Endodermal cell (in vitro differentiated cells): ENCODE measurements at regions not wholly inside any gene's neighbourhood (a gene's known extent, or its start where the extent isn't known, plus 50 kb on each side); places are given as distances from the start of the nearest gene placed in this dataset.

Experiments
- DNase-seq: peaks from one replicate; pipeline ENCODE4 v3.0.0-alpha.2; 2017
- H3K27ac ChIP-seq: 2 replicates; pipeline ENCODE4 v1.5.1; 2013; ENCODE audit warnings: mild to moderate bottlenecking, low read depth, low read length, moderate library complexity
- H3K27me3 ChIP-seq: 2 replicates; pipeline ENCODE4 v1.6.1; 2013; ENCODE audit warnings: mild to moderate bottlenecking, low read length, moderate library complexity; ENCODE audit not compliant: insufficient read depth, control insufficient read depth, poor library complexity, severe bottlenecking
- H3K36me3 ChIP-seq: 2 replicates; pipeline ENCODE4 v1.7.0; 2013; ENCODE audit warnings: mild to moderate bottlenecking, low read length, moderate library complexity; ENCODE audit not compliant: control insufficient read depth, insufficient read depth
- H3K4me1 ChIP-seq: one replicate; pipeline ENCODE4 v1.7.0; 2013; ENCODE audit warnings: low read length; ENCODE audit not compliant: control insufficient read depth, insufficient read depth
- H3K4me3 ChIP-seq: 2 replicates; pipeline ENCODE4 v1.5.1; 2013; ENCODE audit warnings: mild to moderate bottlenecking, low read length, moderate library complexity
- H3K9ac ChIP-seq: 2 replicates; pipeline ENCODE4 v1.6.1; 2013; ENCODE audit warnings: mild to moderate bottlenecking, low read length, moderate library complexity; ENCODE audit not compliant: poor library complexity, severe bottlenecking; ENCODE audit errors: extremely low read depth
- H3K9me3 ChIP-seq: 2 replicates; pipeline ENCODE4 v1.6.1; 2013; ENCODE audit warnings: mild to moderate bottlenecking, low read length, moderate library complexity; ENCODE audit not compliant: control insufficient read depth
- H3K27ac Mint-ChIP-seq: 2 replicates; pipeline ENCODE4 v1.8.0; 2020; ENCODE audit warnings: mixed read lengths
- H3K27me3 Mint-ChIP-seq: 2 replicates; pipeline ENCODE4 v1.8.0; 2021; ENCODE audit warnings: mild to moderate bottlenecking, mixed read lengths; ENCODE audit not compliant: insufficient read depth
- H3K36me3 Mint-ChIP-seq: 2 replicates; pipeline ENCODE4 v1.8.0; 2020; ENCODE audit warnings: low read depth, mixed read lengths
- H3K4me1 Mint-ChIP-seq: 2 replicates; pipeline ENCODE4 v1.8.0; 2020; ENCODE audit warnings: mixed read lengths
- H3K4me3 Mint-ChIP-seq: 2 replicates; pipeline ENCODE4 v1.8.0; 2020; ENCODE audit warnings: mild to moderate bottlenecking, moderate library complexity, mixed read lengths
- H3K9me3 Mint-ChIP-seq: 2 replicates; pipeline ENCODE4 v1.8.0; 2020; ENCODE audit warnings: mild to moderate bottlenecking, mixed read lengths
- WGBS, 2 experiments: methylation state at CpG; one replicate each; pipeline versions ENCODE4 v1.1.5 to v1.1.7; 2013; ENCODE audit warnings: missing lambda C conversion rate in 2 of 2, mixed read lengths in 1 of 2; ENCODE audit not compliant: insufficient coverage in 1 of 2, insufficient read length in 1 of 2; 5-methylcytosine and 5-hydroxymethylcytosine counted together
- TF ChIP-seq, protein P1 (sequence below): fragments of 200-600 bp; sonication (generic); conservative IDR thresholded peaks from 2 replicates; pipeline ENCODE4 v1.5.0; 2021; ENCODE audit warnings: antibody characterized with exemption, mild to moderate bottlenecking

DNA sequence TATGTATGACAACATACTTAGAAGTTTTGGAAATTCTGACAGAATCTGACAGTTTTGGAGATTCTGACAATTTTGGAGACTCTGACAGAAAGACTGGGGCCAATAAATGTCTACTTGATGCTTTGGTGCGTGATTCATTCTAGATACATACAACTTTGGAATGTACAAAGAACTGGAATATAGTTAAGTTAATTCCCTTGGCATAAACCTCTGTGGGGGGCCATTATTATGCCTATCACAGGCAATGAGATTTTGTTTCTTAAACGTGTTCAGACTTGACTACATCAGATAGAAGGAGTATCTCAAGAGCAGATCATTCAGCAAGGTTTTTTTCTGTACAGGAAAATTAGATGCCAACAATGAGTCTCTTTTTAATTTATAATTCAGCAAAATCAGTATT is 617.6 kb upstream of the ZNF717 start:
- H3K9me3 ChIP-seq, result no peaks in the 10 kb centered on the region
- H3K4me3 ChIP-seq, result no peak overlapping the region
- H3K9ac ChIP-seq, result no peak overlapping the region
- Mint-ChIP-seq H3K36me3 (no peaks in the 10 kb centered on the region), H3K4me3 (no peak overlapping the region), H3K27ac (no peak overlapping the region), H3K9me3 (no peaks in the 10 kb centered on the region), H3K4me1 (no peaks in the 10 kb centered on the region), H3K27me3 (no peaks in the 10 kb centered on the region)
- 80 to 81% methylated on average over 2 of the region's 2 CpGs for whole genome bisulfite sequencing, 2 experiments
- H3K36me3 ChIP-seq, result no peaks in the 10 kb centered on the region
- DNase-seq, result no peak
- no peaks in the 10 kb centered on the region for H3K27me3 ChIP-seq
- TF ChIP-seq, protein P1, sequence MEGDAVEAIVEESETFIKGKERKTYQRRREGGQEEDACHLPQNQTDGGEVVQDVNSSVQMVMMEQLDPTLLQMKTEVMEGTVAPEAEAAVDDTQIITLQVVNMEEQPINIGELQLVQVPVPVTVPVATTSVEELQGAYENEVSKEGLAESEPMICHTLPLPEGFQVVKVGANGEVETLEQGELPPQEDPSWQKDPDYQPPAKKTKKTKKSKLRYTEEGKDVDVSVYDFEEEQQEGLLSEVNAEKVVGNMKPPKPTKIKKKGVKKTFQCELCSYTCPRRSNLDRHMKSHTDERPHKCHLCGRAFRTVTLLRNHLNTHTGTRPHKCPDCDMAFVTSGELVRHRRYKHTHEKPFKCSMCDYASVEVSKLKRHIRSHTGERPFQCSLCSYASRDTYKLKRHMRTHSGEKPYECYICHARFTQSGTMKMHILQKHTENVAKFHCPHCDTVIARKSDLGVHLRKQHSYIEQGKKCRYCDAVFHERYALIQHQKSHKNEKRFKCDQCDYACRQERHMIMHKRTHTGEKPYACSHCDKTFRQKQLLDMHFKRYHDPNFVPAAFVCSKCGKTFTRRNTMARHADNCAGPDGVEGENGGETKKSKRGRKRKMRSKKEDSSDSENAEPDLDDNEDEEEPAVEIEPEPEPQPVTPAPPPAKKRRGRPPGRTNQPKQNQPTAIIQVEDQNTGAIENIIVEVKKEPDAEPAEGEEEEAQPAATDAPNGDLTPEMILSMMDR, result no peak
- no peaks in the 10 kb centered on the region for H3K4me1 ChIP-seq
- no peak overlapping the region for H3K27ac ChIP-seq

- H3K36me3 Mint-ChIP-seq, result no peaks in the 10 kb centered on the region
- Histone ChIP-seq H3K36me3 (no peaks in the 10 kb centered on the region), H3K9me3 (no peaks in the 10 kb centered on the region), H3K9ac (no peak overlapping the region), H3K4me3 (no peak overlapping the region), H3K4me1 (no peaks in the 10 kb centered on the region), H3K27ac (no peak overlapping the region), H3K27me3 (no peaks in the 10 kb centered on the region)
- TF ChIP-seq, protein P1, result no peak
- 93% methylated on average over 2 of the region's 2 CpGs; no CpG with 5 or more reads in 1 of the 2 experiments for WGBS, 2 experiments
- H3K27ac Mint-ChIP-seq, result no peak overlapping the region
- H3K4me3 Mint-ChIP-seq, result no peak overlapping the region
- no peaks in the 10 kb centered on the region for H3K27me3 Mint-ChIP-seq
- no peak for DNase-seq
- no peaks in the 10 kb centered on the region for H3K9me3 Mint-ChIP-seq
- H3K4me1 Mint-ChIP-seq, result no peaks in the 10 kb centered on the region
Observed at GRCh38 chr3:76403556-76403955, 618.2 kb upstream of the ZNF717 start.

GRCh38 chr3:76405196-76405595 is 619.8 kb upstream of the ZNF717 start:
- WGBS, 2 experiments, result 80 to 86% methylated on average over 1 of the region's 1 CpG
- Mint-ChIP-seq H3K9me3 (no peaks in the 10 kb centered on the region), H3K27ac (no peak overlapping the region), H3K27me3 (no peaks in the 10 kb centered on the region), H3K4me3 (no peak overlapping the region), H3K4me1 (no peaks in the 10 kb centered on the region), H3K36me3 (no peaks in the 10 kb centered on the region)
- Histone ChIP-seq H3K27me3 (no peaks in the 10 kb centered on the region), H3K9me3 (no peaks in the 10 kb centered on the region), H3K4me1 (no peaks in the 10 kb centered on the region), H3K9ac (no peak overlapping the region), H3K27ac (no peak overlapping the region), H3K36me3 (no peaks in the 10 kb centered on the region), H3K4me3 (no peak overlapping the region)
- TF ChIP-seq, protein P1, result no peak
- no peak for DNase-seq
